CD8-positive, alpha-beta memory T cell (primary cell): ENCODE measurements at regions not wholly inside any gene's neighbourhood (a gene's known extent, or its start where the extent isn't known, plus 50 kb on each side); places are given as distances from the start of the nearest gene placed in this dataset.

Source experiments
- CTCF ChIA-PET: fragments of 350-600 bp; sonication (Branson Sonifier 250); formaldehyde crosslinking; loops from one replicate; lab custom pipeline; 2021; ENCODE audit warnings: antibody characterized with exemption; lab: Charles Lee
- POLR2A ChIA-PET: fragments of 350-600 bp; sonication (Branson Sonifier 250); formaldehyde crosslinking; loops from one replicate; lab custom pipeline; 2021; ENCODE audit warnings: antibody characterized with exemption; lab: Charles Lee
- DNase-seq, 5 donors: peaks; one replicate each; pipeline versions ENCODE4 v3.0.0 to v3.0.0-alpha.2; 2020 to 2022; ENCODE audit warnings: mixed read lengths in 1 of 5
- H3K27ac ChIP-seq: one replicate; pipeline ENCODE4 v1.7.0; 2013; ENCODE audit warnings: low read depth, mild to moderate bottlenecking, low read length, moderate library complexity
- H3K27me3 ChIP-seq: 2 replicates; pipeline ENCODE4 v1.7.0; 2013; ENCODE audit warnings: low read length, mild to moderate bottlenecking; ENCODE audit not compliant: insufficient read depth, poor library complexity, severe bottlenecking
- H3K36me3 ChIP-seq: 2 replicates; pipeline ENCODE4 v1.7.0; 2013; ENCODE audit warnings: mild to moderate bottlenecking, low read length, moderate library complexity; ENCODE audit not compliant: insufficient read depth
- H3K4me1 ChIP-seq: 2 replicates; pipeline ENCODE4 v1.7.0; 2013; ENCODE audit warnings: mild to moderate bottlenecking, low read length, moderate library complexity; ENCODE audit not compliant: insufficient read depth
- H3K4me3 ChIP-seq: 2 replicates; pipeline ENCODE4 v1.7.0; 2013; ENCODE audit warnings: mild to moderate bottlenecking, low read length
- H3K9me3 ChIP-seq: 2 replicates; pipeline ENCODE4 v1.7.0; 2013; ENCODE audit warnings: mild to moderate bottlenecking, low read length
- H3K27ac Mint-ChIP-seq, 8 donors: one replicate each; pipeline ENCODE4 v1.8.0; 2020 to 2021; ENCODE audit warnings: mixed read lengths in 8 of 8, mild to moderate bottlenecking in 6 of 8, inconsistent platforms in 3 of 8, moderate library complexity in 3 of 8
- H3K27me3 Mint-ChIP-seq, 2 donors: one replicate each; pipeline ENCODE4 v1.8.0; 2020 to 2021; ENCODE audit warnings: mixed read lengths in 2 of 2, mild to moderate bottlenecking in 1 of 2, moderate library complexity in 1 of 2
- H3K36me3 Mint-ChIP-seq, 3 donors: one replicate each; pipeline ENCODE4 v1.8.0; 2020 to 2021; ENCODE audit warnings: mixed read lengths in 3 of 3, inconsistent platforms in 1 of 3, mild to moderate bottlenecking in 1 of 3
- H3K4me1 Mint-ChIP-seq, 3 donors: one replicate each; pipeline ENCODE4 v1.8.0; 2020 to 2021; ENCODE audit warnings: mixed read lengths in 3 of 3, inconsistent platforms in 1 of 3, mild to moderate bottlenecking in 1 of 3
- H3K4me3 Mint-ChIP-seq, 7 donors: one replicate each; pipeline ENCODE4 v1.8.0; 2020 to 2021; ENCODE audit warnings: mixed read lengths in 7 of 7, mild to moderate bottlenecking in 6 of 7, moderate library complexity in 4 of 7, inconsistent platforms in 2 of 7
- H3K9me3 Mint-ChIP-seq, 5 donors: one replicate each; pipeline ENCODE4 v1.8.0; 2020 to 2022; ENCODE audit warnings: mixed read lengths in 5 of 5, mild to moderate bottlenecking in 3 of 5, moderate library complexity in 2 of 5, inconsistent platforms in 1 of 5

DNA sequence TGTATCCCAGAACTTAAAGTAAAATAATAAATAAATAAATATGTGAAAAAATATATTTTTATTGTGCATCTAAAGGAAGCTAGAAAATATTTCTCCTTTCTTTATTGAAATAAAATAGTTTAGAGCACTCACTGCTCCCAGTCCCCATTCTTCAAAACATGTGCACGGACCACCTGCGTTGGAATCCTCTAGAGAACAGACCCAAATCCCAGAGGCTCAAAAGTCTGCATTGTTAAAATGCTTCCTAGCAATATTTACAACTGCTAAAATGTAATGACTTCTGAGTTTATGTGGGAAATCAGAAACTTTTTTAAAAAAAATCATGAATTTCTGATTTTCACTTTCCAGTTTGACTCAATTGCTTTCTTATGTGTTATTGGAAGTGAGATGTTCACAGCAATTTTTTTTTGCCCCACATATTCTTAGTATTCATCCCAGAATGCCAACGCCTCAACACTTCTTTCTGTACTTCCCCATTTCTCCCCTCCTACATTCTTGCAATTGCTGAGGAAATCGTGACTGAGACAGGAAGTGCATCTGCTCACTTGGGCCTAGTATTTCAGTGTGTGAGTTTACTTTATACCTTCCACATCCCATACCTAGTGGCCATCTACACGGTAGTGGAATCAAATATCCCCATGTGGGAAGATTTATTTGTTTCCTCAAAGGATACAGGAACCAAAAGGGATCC is 116.0 kb upstream of the FLRT2 start:
- CTCF ChIA-PET = no interaction called here
- Mint-ChIP-seq H3K4me3 (no peak overlapping the region), H3K27me3 (no peaks in the 10 kb centered on the region), H3K36me3 (no peaks in the 10 kb centered on the region), H3K9me3 (peaks cover 0 to 10% (median 5%) of the 10 kb centered on the region in 5 donors), H3K27ac (no peak overlapping the region), H3K4me1 (no peaks in the 10 kb centered on the region)
- POLR2A ChIA-PET = no interaction called here
- Histone ChIP-seq H3K27ac (no peak overlapping the region), H3K4me3 (no peak overlapping the region), H3K9me3 (no peaks in the 10 kb centered on the region), H3K4me1 (no peaks in the 10 kb centered on the region), H3K27me3 (no peaks in the 10 kb centered on the region), H3K36me3 (no peaks in the 10 kb centered on the region)
- no peak for DNase-seq

GRCh38 chr14:85415015-85415712 is 114.8 kb upstream of the FLRT2 start:
- Mint-ChIP-seq H3K27me3 (no peaks in the 10 kb centered on the region), H3K4me1 (no peaks in the 10 kb centered on the region), H3K36me3 (no peaks in the 10 kb centered on the region), H3K9me3 (peaks cover 0 to 9% (median 4%) of the 10 kb centered on the region in 5 donors), H3K4me3 (no peak overlapping the region), H3K27ac (no peak overlapping the region)
- Histone ChIP-seq H3K27me3 (no peaks in the 10 kb centered on the region), H3K4me1 (no peaks in the 10 kb centered on the region), H3K4me3 (no peak overlapping the region), H3K9me3 (no peaks in the 10 kb centered on the region), H3K36me3 (no peaks in the 10 kb centered on the region), H3K27ac (no peak overlapping the region)
- no peak for DNase-seq
- ChIA-PET POLR2A (no interaction called here), CTCF (no interaction called here)

GRCh38 chr14:85416771-85417170 is 113.2 kb upstream of the FLRT2 start:
- H3K36me3 Mint-ChIP-seq = no peaks in the 10 kb centered on the region
- Histone ChIP-seq H3K27me3 (no peaks in the 10 kb centered on the region), H3K36me3 (no peaks in the 10 kb centered on the region), H3K27ac (no peak overlapping the region), H3K9me3 (no peaks in the 10 kb centered on the region), H3K4me1 (no peaks in the 10 kb centered on the region), H3K4me3 (no peak overlapping the region)
- H3K4me3 Mint-ChIP-seq = no peak overlapping the region
- DNase-seq = no peak
- peaks cover 0 to 18% (median 3%) of the 10 kb centered on the region in 5 donors for H3K9me3 Mint-ChIP-seq
- ChIA-PET CTCF (no interaction called here), POLR2A (no interaction called here)
- no peak overlapping the region for H3K27ac Mint-ChIP-seq
- H3K4me1 Mint-ChIP-seq = no peaks in the 10 kb centered on the region
- no peaks in the 10 kb centered on the region for H3K27me3 Mint-ChIP-seq

DNA sequence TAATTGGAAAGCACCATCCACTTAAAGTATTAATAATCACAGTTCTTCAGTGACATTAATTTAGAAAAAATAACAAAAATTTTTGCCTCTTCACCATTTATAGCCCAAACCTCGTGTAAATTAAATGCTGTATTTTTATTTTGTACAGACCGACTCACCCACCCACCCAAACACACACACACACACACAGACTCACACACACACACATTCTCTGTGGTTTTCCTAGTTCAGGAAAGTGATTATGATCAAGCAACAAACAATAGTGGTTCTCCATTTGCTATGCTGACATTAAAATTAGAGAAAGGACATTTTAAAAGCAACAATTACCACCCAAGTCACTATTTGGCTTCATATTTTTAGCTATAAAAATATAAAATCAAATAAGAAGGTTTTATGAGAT is 112.5 kb upstream of the FLRT2 start:
- CTCF ChIA-PET = no interaction called here
- H3K36me3 Mint-ChIP-seq = no peaks in the 10 kb centered on the region
- no peaks in the 10 kb centered on the region for H3K4me1 Mint-ChIP-seq
- no peak overlapping the region for H3K4me3 Mint-ChIP-seq
- no peak overlapping the region for H3K27ac Mint-ChIP-seq
- no peaks in the 10 kb centered on the region for H3K27me3 Mint-ChIP-seq
- H3K27me3 ChIP-seq = no peaks in the 10 kb centered on the region
- peaks cover 0 to 18% (median 3%) of the 10 kb centered on the region in 5 donors for H3K9me3 Mint-ChIP-seq
- no peak for DNase-seq
- H3K4me1 ChIP-seq = no peaks in the 10 kb centered on the region
- H3K27ac ChIP-seq = no peak overlapping the region
- no peak overlapping the region for H3K4me3 ChIP-seq
- H3K9me3 ChIP-seq = no peaks in the 10 kb centered on the region
- no peaks in the 10 kb centered on the region for H3K36me3 ChIP-seq
- POLR2A ChIA-PET = no interaction called here

GRCh38 chr14:85418721-85419120 is 111.2 kb upstream of the FLRT2 start:
- H3K27me3 ChIP-seq = no peaks in the 10 kb centered on the region
- Mint-ChIP-seq H3K36me3 (no peaks in the 10 kb centered on the region), H3K4me1 (no peaks in the 10 kb centered on the region), H3K9me3 (peaks cover 0 to 14% (median 5%) of the 10 kb centered on the region in 5 donors), H3K27me3 (no peaks in the 10 kb centered on the region), H3K27ac (no peak overlapping the region), H3K4me3 (no peak overlapping the region)
- CTCF ChIA-PET = interaction anchor here (0.8 kb wide), 1 partner anchor 10 kb away, joined by 3 read pairs; no protein-coding TSS in a partner anchor
- no peaks in the 10 kb centered on the region for H3K36me3 ChIP-seq
- no peak overlapping the region for H3K4me3 ChIP-seq
- no peaks in the 10 kb centered on the region for H3K9me3 ChIP-seq
- H3K27ac ChIP-seq = no peak overlapping the region
- no peak for DNase-seq
- H3K4me1 ChIP-seq = no peaks in the 10 kb centered on the region
- POLR2A ChIA-PET = no interaction called here

- H3K4me1 Mint-ChIP-seq = no peaks in the 10 kb centered on the region
- no peak overlapping the region for H3K4me3 ChIP-seq
- ChIA-PET CTCF (no interaction called here), POLR2A (no interaction called here)
- no peaks in the 10 kb centered on the region for H3K36me3 Mint-ChIP-seq
- H3K4me1 ChIP-seq = no peaks in the 10 kb centered on the region
- H3K27me3 ChIP-seq = no peaks in the 10 kb centered on the region
- no peaks in the 10 kb centered on the region for H3K27me3 Mint-ChIP-seq
- peaks cover 2 to 14% (median 6%) of the 10 kb centered on the region in 5 donors for H3K9me3 Mint-ChIP-seq
- DNase-seq = no peak
- no peak overlapping the region for H3K4me3 Mint-ChIP-seq
- no peak overlapping the region for H3K27ac Mint-ChIP-seq
- no peaks in the 10 kb centered on the region for H3K36me3 ChIP-seq
- H3K27ac ChIP-seq = no peak overlapping the region
- H3K9me3 ChIP-seq = no peaks in the 10 kb centered on the region
These were observed 109.7 kb upstream of the FLRT2 start for GRCh38 chr14:85420278-85420677.

DNA sequence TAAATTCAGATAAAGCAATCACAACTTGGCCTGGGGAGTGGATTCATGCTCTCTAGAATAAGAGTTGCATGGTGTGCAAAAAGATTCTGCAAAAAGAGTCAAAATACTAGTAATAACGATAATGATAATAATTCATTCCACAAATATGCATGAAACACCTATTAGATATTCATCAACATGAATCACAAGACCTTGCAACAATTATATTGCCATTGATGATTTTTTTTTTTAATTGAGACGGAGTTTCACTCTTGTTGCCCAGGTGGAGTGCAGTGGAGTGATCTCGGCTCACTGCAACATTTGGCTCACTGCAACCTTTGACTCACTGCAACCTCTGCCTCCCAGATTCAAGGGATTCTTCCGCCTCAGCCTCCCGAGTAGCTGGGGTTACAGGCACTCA is 109.2 kb upstream of the FLRT2 start:
- DNase-seq = no peak
- Histone ChIP-seq H3K27me3 (no peaks in the 10 kb centered on the region), H3K36me3 (no peaks in the 10 kb centered on the region), H3K9me3 (no peaks in the 10 kb centered on the region), H3K4me3 (no peak overlapping the region), H3K4me1 (no peaks in the 10 kb centered on the region), H3K27ac (no peak overlapping the region)
- Mint-ChIP-seq H3K27ac (no peak overlapping the region), H3K27me3 (no peaks in the 10 kb centered on the region), H3K36me3 (no peaks in the 10 kb centered on the region), H3K9me3 (peaks cover 2 to 14% (median 6%) of the 10 kb centered on the region in 5 donors), H3K4me3 (no peak overlapping the region), H3K4me1 (no peaks in the 10 kb centered on the region)
- ChIA-PET CTCF (no interaction called here), POLR2A (no interaction called here)

DNA sequence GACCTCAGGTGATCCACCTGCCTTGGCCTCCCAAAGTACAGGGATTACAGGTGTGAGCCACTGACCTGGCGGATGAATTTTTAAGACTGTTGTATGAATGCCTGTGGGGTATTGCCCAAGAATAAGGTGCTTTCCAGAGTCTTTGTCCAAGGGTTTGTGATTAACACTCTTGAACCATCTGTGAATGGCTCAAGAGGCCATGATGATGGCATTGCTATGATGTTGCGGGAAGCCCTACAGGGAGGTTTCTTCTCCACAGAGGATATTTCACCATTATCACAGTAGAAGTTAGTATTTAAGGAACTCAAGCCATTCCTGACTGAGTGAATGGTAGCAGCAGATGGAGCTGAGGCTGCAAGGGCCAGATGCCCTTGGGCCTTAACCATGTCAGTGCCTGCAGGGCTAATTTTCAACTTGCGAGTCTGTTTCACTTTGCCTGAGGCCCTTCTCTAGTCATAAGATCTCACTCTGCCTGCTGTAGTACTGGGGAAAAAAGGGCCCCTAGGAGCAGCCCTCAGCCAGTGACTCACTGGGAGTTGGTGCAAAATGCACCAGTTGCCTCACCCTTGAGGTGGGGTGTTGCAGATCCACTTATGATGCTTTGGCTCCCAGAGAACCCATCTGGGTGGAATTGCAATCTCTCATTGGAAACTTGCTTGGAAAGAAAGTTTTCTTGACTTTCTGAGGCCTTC is 108.6 kb upstream of the FLRT2 start:
- Mint-ChIP-seq H3K9me3 (peaks cover 2 to 14% (median 6%) of the 10 kb centered on the region in 5 donors), H3K4me1 (no peaks in the 10 kb centered on the region), H3K27ac (no peak overlapping the region), H3K4me3 (no peak overlapping the region), H3K36me3 (no peaks in the 10 kb centered on the region), H3K27me3 (no peaks in the 10 kb centered on the region)
- Histone ChIP-seq H3K27me3 (no peaks in the 10 kb centered on the region), H3K4me1 (no peaks in the 10 kb centered on the region), H3K9me3 (no peaks in the 10 kb centered on the region), H3K27ac (no peak overlapping the region), H3K36me3 (no peaks in the 10 kb centered on the region), H3K4me3 (no peak overlapping the region)
- ChIA-PET POLR2A (no interaction called here), CTCF (no interaction called here)
- DNase-seq = no peak
